Osteoblast (primary cell): ENCODE measurements at regions not wholly inside any gene's neighbourhood (a gene's known extent, or its start where the extent isn't known, plus 50 kb on each side); places are given as distances from the start of the nearest gene placed in this dataset.

ENCODE experiments used
- DNase-seq: peaks from one replicate; pipeline ENCODE4 v3.0.0; 2011; ENCODE audit warnings: low spot score, mixed read lengths; ENCODE audit not compliant: insufficient read length; ENCODE audit errors: missing footprints
- H2AFZ ChIP-seq: 2 replicates; pipeline ENCODE4 v1.6.0; 2011; ENCODE audit warnings: mild to moderate bottlenecking, low read length
- H3K27ac ChIP-seq: 2 replicates; pipeline ENCODE4 v1.5.1; 2011; ENCODE audit warnings: mild to moderate bottlenecking, low read depth, low read length, moderate library complexity
- H3K27me3 ChIP-seq: 2 replicates; pipeline ENCODE4 v1.6.0; 2012; ENCODE audit warnings: mild to moderate bottlenecking, control low read depth, inconsistent platforms, low read length, moderate library complexity; ENCODE audit not compliant: insufficient read depth
- H3K36me3 ChIP-seq: 2 replicates; pipeline ENCODE4 v1.5.1; 2011; ENCODE audit warnings: mild to moderate bottlenecking, low read length, control low read depth, moderate library complexity; ENCODE audit not compliant: insufficient read depth
- H3K4me1 ChIP-seq: 2 replicates; pipeline ENCODE4 v1.5.1; 2011; ENCODE audit warnings: mild to moderate bottlenecking, low read length, control low read depth, moderate library complexity; ENCODE audit not compliant: insufficient read depth
- H3K4me2 ChIP-seq: 2 replicates; pipeline ENCODE4 v1.6.0; 2011; ENCODE audit warnings: mild to moderate bottlenecking, low read length; ENCODE audit not compliant: insufficient read depth
- H3K4me3 ChIP-seq: fragments of 200-600 bp; sonication (generic); 3 replicates; pipeline ENCODE4 v1.5.1; 2012; ENCODE audit warnings: mild to moderate bottlenecking, low read length, inconsistent platforms; ENCODE audit not compliant: insufficient read depth
- H3K79me2 ChIP-seq: 2 replicates; pipeline ENCODE4 v1.6.0; 2012; ENCODE audit warnings: mild to moderate bottlenecking, low read length, control low read depth, inconsistent platforms; ENCODE audit not compliant: insufficient read depth
- H3K9me3 ChIP-seq: 2 replicates; pipeline ENCODE4 v1.5.1; 2011; ENCODE audit warnings: low read depth, low read length, control low read depth
- H4K20me1 ChIP-seq: 2 replicates; pipeline ENCODE4 v1.6.0; 2012; ENCODE audit warnings: mild to moderate bottlenecking, low read length, control low read depth; ENCODE audit not compliant: insufficient read depth
- CTCF ChIP-seq: IDR thresholded peaks from 2 replicates; pipeline ENCODE4 v1.5.1; 2011; ENCODE audit warnings: mild to moderate bottlenecking, low read depth, low read length, moderate library complexity; ENCODE audit errors: extremely low read depth

- Histone ChIP-seq H4K20me1 (no peaks in the 10 kb centered on the region), H3K27ac (no peak overlapping the region), H3K79me2 (no peaks in the 10 kb centered on the region), H3K4me3 (no peak overlapping the region), H3K9me3 (peaks cover 3% of the 10 kb centered on the region), H3K36me3 (no peaks in the 10 kb centered on the region), H3K27me3 (no peaks in the 10 kb centered on the region), H3K4me2 (no peak overlapping the region), H2AFZ (no peak overlapping the region), H3K4me1 (no peaks in the 10 kb centered on the region)
- no peak for TF ChIP-seq CTCF
- no peak for DNase-seq
Measured at GRCh38 chr13:68697551-68697950, 1410.1 kb upstream of the ATXN8OS start.

- no peak for TF ChIP-seq CTCF
- Histone ChIP-seq H3K9me3 (peaks cover 3% of the 10 kb centered on the region), H3K27ac (no peak overlapping the region), H2AFZ (no peak overlapping the region), H3K79me2 (no peaks in the 10 kb centered on the region), H3K4me1 (no peaks in the 10 kb centered on the region), H3K27me3 (no peaks in the 10 kb centered on the region), H3K4me2 (no peak overlapping the region), H3K4me3 (no peak overlapping the region), H3K36me3 (no peaks in the 10 kb centered on the region), H4K20me1 (no peaks in the 10 kb centered on the region)
- no peak for DNase-seq
Measured at GRCh38 chr13:68696907-68697306, 1410.7 kb upstream of the ATXN8OS start.

GRCh38 chr13:68692049-68692448, 1415.6 kb upstream of the ATXN8OS start:
- no peak for DNase-seq
- no peaks in the 10 kb centered on the region for H3K79me2 ChIP-seq
- no peak overlapping the region for H3K4me3 ChIP-seq
- no peak overlapping the region for H3K4me2 ChIP-seq
- H3K27ac ChIP-seq, result no peak overlapping the region
- no peaks in the 10 kb centered on the region for H3K4me1 ChIP-seq
- H4K20me1 ChIP-seq, result no peaks in the 10 kb centered on the region
- peaks cover 3% of the 10 kb centered on the region for H3K9me3 ChIP-seq
- no peaks in the 10 kb centered on the region for H3K36me3 ChIP-seq
- no peak for TF ChIP-seq CTCF
- no peaks in the 10 kb centered on the region for H3K27me3 ChIP-seq
- H2AFZ ChIP-seq, result no peak overlapping the region

- TF ChIP-seq CTCF, result no peak
- no peak overlapping the region for H2AFZ ChIP-seq
Measured at GRCh38 chr13:68690567-68690966, 1417.1 kb upstream of the ATXN8OS start.

More at GRCh38 chr13:68690567-68690966, 1417.1 kb upstream of the ATXN8OS start:
- Histone ChIP-seq H3K4me2 (no peak overlapping the region), H3K4me1 (no peaks in the 10 kb centered on the region), H3K36me3 (no peaks in the 10 kb centered on the region), H3K4me3 (no peak overlapping the region), H3K9me3 (peaks cover 3% of the 10 kb centered on the region), H3K27ac (no peak overlapping the region), H4K20me1 (no peaks in the 10 kb centered on the region), H3K79me2 (no peaks in the 10 kb centered on the region), H3K27me3 (no peaks in the 10 kb centered on the region)
- DNase-seq, result no peak
